ENCODE measurements at regions not wholly inside any gene's neighbourhood (a gene's known extent, or its start where the extent isn't known, plus 50 kb on each side); places are given as distances from the start of the nearest gene placed in this dataset.

DNA sequence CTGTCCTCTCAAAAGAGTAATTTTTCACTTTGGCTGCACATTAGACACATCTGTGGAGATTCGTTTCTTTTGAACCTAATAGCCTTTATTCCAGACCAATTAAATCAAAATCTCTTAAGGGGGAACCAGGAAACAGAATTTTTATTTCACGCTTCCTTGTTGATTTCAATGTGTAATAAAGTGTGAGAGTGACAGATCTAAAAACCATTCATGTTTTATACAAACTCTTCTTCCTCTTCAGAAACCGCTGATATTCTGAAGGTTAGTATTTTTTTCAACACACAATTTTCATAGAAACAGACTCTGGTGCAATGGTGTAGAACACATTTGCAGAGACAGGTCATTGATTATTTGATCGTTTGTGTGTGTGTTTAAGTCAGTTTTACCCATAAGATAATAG lies 1469.8 kb downstream of the EFNA5 start:
- TF ChIP-seq, protein P1, sequence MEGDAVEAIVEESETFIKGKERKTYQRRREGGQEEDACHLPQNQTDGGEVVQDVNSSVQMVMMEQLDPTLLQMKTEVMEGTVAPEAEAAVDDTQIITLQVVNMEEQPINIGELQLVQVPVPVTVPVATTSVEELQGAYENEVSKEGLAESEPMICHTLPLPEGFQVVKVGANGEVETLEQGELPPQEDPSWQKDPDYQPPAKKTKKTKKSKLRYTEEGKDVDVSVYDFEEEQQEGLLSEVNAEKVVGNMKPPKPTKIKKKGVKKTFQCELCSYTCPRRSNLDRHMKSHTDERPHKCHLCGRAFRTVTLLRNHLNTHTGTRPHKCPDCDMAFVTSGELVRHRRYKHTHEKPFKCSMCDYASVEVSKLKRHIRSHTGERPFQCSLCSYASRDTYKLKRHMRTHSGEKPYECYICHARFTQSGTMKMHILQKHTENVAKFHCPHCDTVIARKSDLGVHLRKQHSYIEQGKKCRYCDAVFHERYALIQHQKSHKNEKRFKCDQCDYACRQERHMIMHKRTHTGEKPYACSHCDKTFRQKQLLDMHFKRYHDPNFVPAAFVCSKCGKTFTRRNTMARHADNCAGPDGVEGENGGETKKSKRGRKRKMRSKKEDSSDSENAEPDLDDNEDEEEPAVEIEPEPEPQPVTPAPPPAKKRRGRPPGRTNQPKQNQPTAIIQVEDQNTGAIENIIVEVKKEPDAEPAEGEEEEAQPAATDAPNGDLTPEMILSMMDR (IDR thresholded peaks at IDR 0.05; ENCODE audit: low read depth, low read length, missing input control), result no peak
- TF ChIP-seq, protein P2, sequence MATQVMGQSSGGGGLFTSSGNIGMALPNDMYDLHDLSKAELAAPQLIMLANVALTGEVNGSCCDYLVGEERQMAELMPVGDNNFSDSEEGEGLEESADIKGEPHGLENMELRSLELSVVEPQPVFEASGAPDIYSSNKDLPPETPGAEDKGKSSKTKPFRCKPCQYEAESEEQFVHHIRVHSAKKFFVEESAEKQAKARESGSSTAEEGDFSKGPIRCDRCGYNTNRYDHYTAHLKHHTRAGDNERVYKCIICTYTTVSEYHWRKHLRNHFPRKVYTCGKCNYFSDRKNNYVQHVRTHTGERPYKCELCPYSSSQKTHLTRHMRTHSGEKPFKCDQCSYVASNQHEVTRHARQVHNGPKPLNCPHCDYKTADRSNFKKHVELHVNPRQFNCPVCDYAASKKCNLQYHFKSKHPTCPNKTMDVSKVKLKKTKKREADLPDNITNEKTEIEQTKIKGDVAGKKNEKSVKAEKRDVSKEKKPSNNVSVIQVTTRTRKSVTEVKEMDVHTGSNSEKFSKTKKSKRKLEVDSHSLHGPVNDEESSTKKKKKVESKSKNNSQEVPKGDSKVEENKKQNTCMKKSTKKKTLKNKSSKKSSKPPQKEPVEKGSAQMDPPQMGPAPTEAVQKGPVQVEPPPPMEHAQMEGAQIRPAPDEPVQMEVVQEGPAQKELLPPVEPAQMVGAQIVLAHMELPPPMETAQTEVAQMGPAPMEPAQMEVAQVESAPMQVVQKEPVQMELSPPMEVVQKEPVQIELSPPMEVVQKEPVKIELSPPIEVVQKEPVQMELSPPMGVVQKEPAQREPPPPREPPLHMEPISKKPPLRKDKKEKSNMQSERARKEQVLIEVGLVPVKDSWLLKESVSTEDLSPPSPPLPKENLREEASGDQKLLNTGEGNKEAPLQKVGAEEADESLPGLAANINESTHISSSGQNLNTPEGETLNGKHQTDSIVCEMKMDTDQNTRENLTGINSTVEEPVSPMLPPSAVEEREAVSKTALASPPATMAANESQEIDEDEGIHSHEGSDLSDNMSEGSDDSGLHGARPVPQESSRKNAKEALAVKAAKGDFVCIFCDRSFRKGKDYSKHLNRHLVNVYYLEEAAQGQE (IDR thresholded peaks at IDR 0.05), result no peak
- TF ChIP-seq JUND (IDR thresholded peaks at IDR 0.05) (no peak), EGR1 (IDR thresholded peaks at IDR 0.05; ENCODE audit: low read depth in 2 of 2) (no peak), RAD21 (IDR thresholded peaks at IDR 0.05) (no peak)

Measured in liver (tissue), 3 donors.